ENCODE measurements at regions not wholly inside any gene's neighbourhood (a gene's known extent, or its start where the extent isn't known, plus 50 kb on each side); places are given as distances from the start of the nearest gene placed in this dataset.

DNA sequence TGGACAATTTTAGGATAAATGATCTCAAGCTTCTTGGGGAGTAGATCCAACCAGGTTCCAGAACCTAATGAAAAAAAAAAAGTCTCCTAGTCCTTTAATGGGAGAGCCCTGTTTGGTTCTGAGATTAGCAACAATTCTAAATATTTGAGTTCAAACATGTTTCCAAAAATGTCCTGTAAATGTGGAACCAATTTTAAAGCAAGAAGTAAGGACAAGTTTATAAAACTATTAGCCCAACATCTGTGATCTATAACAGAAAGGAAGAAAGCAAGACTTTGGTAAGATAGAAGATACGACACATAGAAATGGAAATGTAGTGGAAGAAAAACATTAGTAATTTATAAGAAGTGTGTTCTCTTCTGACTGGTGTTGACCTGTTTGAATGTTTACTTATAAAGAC is 79.7 kb upstream of the SLC5A12 start:
- TF ChIP-seq POLR2A (IDR thresholded peaks at IDR 0.05; ENCODE audit: low read depth, low read length) (no peak), POLR2AphosphoS5 (IDR thresholded peaks at IDR 0.05; ENCODE audit: insufficient read depth, low read depth, low read length) (no peak), FOS (IDR thresholded peaks at IDR 0.05; ENCODE audit: borderline replicate concordance, insufficient read depth, low read length) (no peak), EZH2 (IDR thresholded peaks at IDR 0.05; ENCODE audit: borderline replicate concordance, low read depth, low read length, severe bottlenecking) (no peak)
- TF ChIP-seq, protein P1, sequence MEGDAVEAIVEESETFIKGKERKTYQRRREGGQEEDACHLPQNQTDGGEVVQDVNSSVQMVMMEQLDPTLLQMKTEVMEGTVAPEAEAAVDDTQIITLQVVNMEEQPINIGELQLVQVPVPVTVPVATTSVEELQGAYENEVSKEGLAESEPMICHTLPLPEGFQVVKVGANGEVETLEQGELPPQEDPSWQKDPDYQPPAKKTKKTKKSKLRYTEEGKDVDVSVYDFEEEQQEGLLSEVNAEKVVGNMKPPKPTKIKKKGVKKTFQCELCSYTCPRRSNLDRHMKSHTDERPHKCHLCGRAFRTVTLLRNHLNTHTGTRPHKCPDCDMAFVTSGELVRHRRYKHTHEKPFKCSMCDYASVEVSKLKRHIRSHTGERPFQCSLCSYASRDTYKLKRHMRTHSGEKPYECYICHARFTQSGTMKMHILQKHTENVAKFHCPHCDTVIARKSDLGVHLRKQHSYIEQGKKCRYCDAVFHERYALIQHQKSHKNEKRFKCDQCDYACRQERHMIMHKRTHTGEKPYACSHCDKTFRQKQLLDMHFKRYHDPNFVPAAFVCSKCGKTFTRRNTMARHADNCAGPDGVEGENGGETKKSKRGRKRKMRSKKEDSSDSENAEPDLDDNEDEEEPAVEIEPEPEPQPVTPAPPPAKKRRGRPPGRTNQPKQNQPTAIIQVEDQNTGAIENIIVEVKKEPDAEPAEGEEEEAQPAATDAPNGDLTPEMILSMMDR (IDR thresholded peaks at IDR 0.05; ENCODE audit: extremely low read depth in 1 of 2, insufficient read depth in 1 of 2, low read depth in 1 of 2, low read length in 2 of 2) = no peak
- TF ChIP-seq, protein P2, sequence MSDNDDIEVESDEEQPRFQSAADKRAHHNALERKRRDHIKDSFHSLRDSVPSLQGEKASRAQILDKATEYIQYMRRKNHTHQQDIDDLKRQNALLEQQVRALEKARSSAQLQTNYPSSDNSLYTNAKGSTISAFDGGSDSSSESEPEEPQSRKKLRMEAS (IDR thresholded peaks at IDR 0.05; ENCODE audit: insufficient read depth, insufficient read length) = no peak

Measured in endothelial cell of umbilical vein (primary cell).